ENCODE measurements at regions not wholly inside any gene's neighbourhood (a gene's known extent, or its start where the extent isn't known, plus 50 kb on each side); places are given as distances from the start of the nearest gene placed in this dataset.
"Not testable (repeated sequence)": the region's sequence is repeated elsewhere in the genome, so short reads cannot be mapped to it uniquely, and the experiment has no call there.

GRCh38 chr5:3324421-3325101 lies 271.1 kb upstream of the IRX1 start:
- Histone ChIP-seq H3F3A (ENCODE audit: low read depth) (no peaks in the 10 kb centered on the region), H4K20me1 (ENCODE audit: insufficient read depth, low read length, poor library complexity, severe bottlenecking) (no peaks in the 10 kb centered on the region), H3K9ac (ENCODE audit: low read depth, low read length, poor library complexity, severe bottlenecking) (no peak overlapping the region), H3K9me2 (replicated peaks; ENCODE audit: low read depth, low read length) (no peaks in the 10 kb centered on the region), H3K4me1 (ENCODE audit: insufficient read depth, low read length, poor library complexity, severe bottlenecking) (no peaks in the 10 kb centered on the region), H3K9me3 (ENCODE audit: insufficient read depth, low read depth, low read length) (peaks cover 4% of the 10 kb centered on the region; the same call in 1 of the 2 replicates), H3K79me2 (ENCODE audit: insufficient read depth, low read length) (no peaks in the 10 kb centered on the region), H3K4me3 (ENCODE audit: low read length, poor library complexity, severe bottlenecking) (no peak overlapping the region), H2AFZ (ENCODE audit: low read length) (no peak overlapping the region), H3K36me3 (ENCODE audit: insufficient read depth, low read length) (no peaks in the 10 kb centered on the region), H3K27me3 (ENCODE audit: insufficient read depth, low read length, poor library complexity, severe bottlenecking) (no peaks in the 10 kb centered on the region), H3K4me2 (ENCODE audit: low read depth, low read length, poor library complexity, severe bottlenecking) (no peak overlapping the region)
- TF ChIP-seq, protein P1, sequence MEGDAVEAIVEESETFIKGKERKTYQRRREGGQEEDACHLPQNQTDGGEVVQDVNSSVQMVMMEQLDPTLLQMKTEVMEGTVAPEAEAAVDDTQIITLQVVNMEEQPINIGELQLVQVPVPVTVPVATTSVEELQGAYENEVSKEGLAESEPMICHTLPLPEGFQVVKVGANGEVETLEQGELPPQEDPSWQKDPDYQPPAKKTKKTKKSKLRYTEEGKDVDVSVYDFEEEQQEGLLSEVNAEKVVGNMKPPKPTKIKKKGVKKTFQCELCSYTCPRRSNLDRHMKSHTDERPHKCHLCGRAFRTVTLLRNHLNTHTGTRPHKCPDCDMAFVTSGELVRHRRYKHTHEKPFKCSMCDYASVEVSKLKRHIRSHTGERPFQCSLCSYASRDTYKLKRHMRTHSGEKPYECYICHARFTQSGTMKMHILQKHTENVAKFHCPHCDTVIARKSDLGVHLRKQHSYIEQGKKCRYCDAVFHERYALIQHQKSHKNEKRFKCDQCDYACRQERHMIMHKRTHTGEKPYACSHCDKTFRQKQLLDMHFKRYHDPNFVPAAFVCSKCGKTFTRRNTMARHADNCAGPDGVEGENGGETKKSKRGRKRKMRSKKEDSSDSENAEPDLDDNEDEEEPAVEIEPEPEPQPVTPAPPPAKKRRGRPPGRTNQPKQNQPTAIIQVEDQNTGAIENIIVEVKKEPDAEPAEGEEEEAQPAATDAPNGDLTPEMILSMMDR (conservative IDR thresholded peaks at IDR 0.05; ENCODE audit: low read length), result no peak
- TF ChIP-seq EZH2phosphoT487 (IDR thresholded peaks at IDR 0.05; ENCODE audit: borderline replicate concordance), result no peak

DNA sequence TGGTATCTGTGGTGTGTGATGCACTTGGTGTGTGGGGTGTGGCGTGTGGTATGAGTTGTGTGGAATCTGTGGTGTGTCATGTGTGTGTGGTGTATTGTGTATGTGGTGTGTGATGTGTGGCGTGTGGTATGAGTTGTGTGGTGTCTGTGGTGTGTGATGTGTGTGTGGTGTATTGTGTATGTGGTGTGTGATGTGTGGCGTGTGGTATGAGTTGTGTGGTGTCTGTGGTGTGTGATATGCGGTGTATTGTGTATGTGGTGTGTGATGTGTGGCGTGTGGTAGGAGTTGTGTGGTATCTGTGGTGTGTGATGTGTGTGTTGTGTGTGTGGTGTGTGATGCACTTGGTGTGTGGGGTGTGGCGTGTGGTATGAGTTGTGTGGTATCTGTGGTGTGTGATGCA lies 271.7 kb upstream of the IRX1 start:
- not testable (repeated sequence) for H3K4me2 ChIP-seq (ENCODE audit: low read depth, low read length, poor library complexity, severe bottlenecking); H3K9ac ChIP-seq (ENCODE audit: low read depth, low read length, poor library complexity, severe bottlenecking); H3K36me3 ChIP-seq (ENCODE audit: insufficient read depth, low read length); H3F3A ChIP-seq (ENCODE audit: low read depth); H4K20me1 ChIP-seq (ENCODE audit: insufficient read depth, low read length, poor library complexity, severe bottlenecking); H3K9me2 ChIP-seq (replicated peaks; ENCODE audit: low read depth, low read length); H3K79me2 ChIP-seq (ENCODE audit: insufficient read depth, low read length); H3K4me1 ChIP-seq (ENCODE audit: insufficient read depth, low read length, poor library complexity, severe bottlenecking); H3K4me3 ChIP-seq (ENCODE audit: low read length, poor library complexity, severe bottlenecking); H3K27me3 ChIP-seq (ENCODE audit: insufficient read depth, low read length, poor library complexity, severe bottlenecking); H2AFZ ChIP-seq (ENCODE audit: low read length); H3K9me3 ChIP-seq (ENCODE audit: insufficient read depth, low read depth, low read length)

GRCh38 chr5:3323144-3323543 lies 272.5 kb upstream of the IRX1 start:
- Histone ChIP-seq H3K9me2 (replicated peaks; ENCODE audit: low read depth, low read length) (no peaks in the 10 kb centered on the region), H3K27me3 (ENCODE audit: insufficient read depth, low read length, poor library complexity, severe bottlenecking) (no peaks in the 10 kb centered on the region), H3K4me1 (ENCODE audit: insufficient read depth, low read length, poor library complexity, severe bottlenecking) (no peaks in the 10 kb centered on the region), H3K79me2 (ENCODE audit: insufficient read depth, low read length) (no peaks in the 10 kb centered on the region), H4K20me1 (ENCODE audit: insufficient read depth, low read length, poor library complexity, severe bottlenecking) (no peaks in the 10 kb centered on the region), H3K9me3 (ENCODE audit: insufficient read depth, low read depth, low read length) (peaks cover 4% of the 10 kb centered on the region; the same call in 1 of the 2 replicates), H3K9ac (ENCODE audit: low read depth, low read length, poor library complexity, severe bottlenecking) (no peak overlapping the region), H3K36me3 (ENCODE audit: insufficient read depth, low read length) (no peaks in the 10 kb centered on the region), H3K4me2 (ENCODE audit: low read depth, low read length, poor library complexity, severe bottlenecking) (no peak overlapping the region), H2AFZ (ENCODE audit: low read length) (no peak overlapping the region), H3F3A (ENCODE audit: low read depth) (no peaks in the 10 kb centered on the region), H3K4me3 (ENCODE audit: low read length, poor library complexity, severe bottlenecking) (no peak overlapping the region)
- TF ChIP-seq EZH2phosphoT487 (IDR thresholded peaks at IDR 0.05; ENCODE audit: borderline replicate concordance), result no peak
- TF ChIP-seq, protein P1 (conservative IDR thresholded peaks at IDR 0.05; ENCODE audit: low read length), result no peak

DNA sequence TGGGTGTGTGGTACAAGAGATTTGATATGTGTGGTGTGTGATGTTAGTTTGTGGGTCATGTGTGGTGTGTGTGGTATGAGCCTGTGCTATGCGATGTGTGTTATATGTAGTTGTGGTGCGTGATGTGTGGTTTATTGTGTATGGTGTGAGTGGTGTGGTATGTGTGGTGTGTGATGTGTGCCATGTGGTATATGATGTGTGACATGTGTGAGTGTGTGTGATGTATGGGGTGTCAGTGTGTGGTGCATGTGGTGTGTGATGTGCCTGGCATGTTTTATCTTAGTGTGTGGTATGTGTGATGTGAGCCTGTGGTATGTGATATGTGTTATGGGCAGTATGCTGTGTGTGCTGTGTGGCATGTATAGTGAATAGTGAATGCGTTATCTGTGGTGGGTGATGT lies 273.0 kb upstream of the IRX1 start:
- Histone ChIP-seq H3K4me1 (ENCODE audit: insufficient read depth, low read length, poor library complexity, severe bottlenecking) (no peaks in the 10 kb centered on the region), H2AFZ (ENCODE audit: low read length) (no peak overlapping the region), H3K4me3 (ENCODE audit: low read length, poor library complexity, severe bottlenecking) (no peak overlapping the region), H3K9me3 (ENCODE audit: insufficient read depth, low read depth, low read length) (peaks cover 4% of the 10 kb centered on the region; the same call in 1 of the 2 replicates), H3K36me3 (ENCODE audit: insufficient read depth, low read length) (no peaks in the 10 kb centered on the region), H4K20me1 (ENCODE audit: insufficient read depth, low read length, poor library complexity, severe bottlenecking) (no peaks in the 10 kb centered on the region), H3F3A (ENCODE audit: low read depth) (no peaks in the 10 kb centered on the region), H3K9ac (ENCODE audit: low read depth, low read length, poor library complexity, severe bottlenecking) (no peak overlapping the region), H3K27me3 (ENCODE audit: insufficient read depth, low read length, poor library complexity, severe bottlenecking) (no peaks in the 10 kb centered on the region), H3K79me2 (ENCODE audit: insufficient read depth, low read length) (no peaks in the 10 kb centered on the region), H3K9me2 (replicated peaks; ENCODE audit: low read depth, low read length) (no peaks in the 10 kb centered on the region), H3K4me2 (ENCODE audit: low read depth, low read length, poor library complexity, severe bottlenecking) (no peak overlapping the region)
- TF ChIP-seq, protein P1 (conservative IDR thresholded peaks at IDR 0.05; ENCODE audit: low read length), result no peak
- no peak for TF ChIP-seq EZH2phosphoT487 (IDR thresholded peaks at IDR 0.05; ENCODE audit: borderline replicate concordance)

Data from Loucy (cell line).